AG04450 (cell line): ENCODE measurements at regions not wholly inside any gene's neighbourhood (a gene's known extent, or its start where the extent isn't known, plus 50 kb on each side); places are given as distances from the start of the nearest gene placed in this dataset.

ENCODE experiments used
- CTCF ChIA-PET: fragments of 300-600, 350-600 bp; formaldehyde crosslinking; extraction: SDS; loops from one replicate; lab custom pipeline; 2022; ENCODE audit warnings: antibody characterized with exemption, inconsistent platforms; lab: Charles Lee
- POLR2A ChIA-PET: fragments of 350-600 bp; formaldehyde crosslinking; extraction: SDS; loops from one replicate; lab custom pipeline; 2021; ENCODE audit warnings: antibody characterized with exemption, inconsistent platforms; lab: Yijun Ruan, JAX
- DNase-seq: peaks from one replicate; pipeline ENCODE4 v3.0.0-alpha.2; 2011; ENCODE audit warnings: low read depth, low spot score
- H3K27ac ChIP-seq: one replicate; pipeline ENCODE4 v1.5.1; 2012; ENCODE audit warnings: low read depth, low read length, control low read depth
- H3K27me3 ChIP-seq: one replicate; pipeline ENCODE4 v1.6.0; 2012; ENCODE audit warnings: low read length; ENCODE audit not compliant: control insufficient read depth, insufficient read depth
- H3K4me3 ChIP-seq: 2 replicates; pipeline ENCODE4 v1.5.1; 2011; ENCODE audit warnings: mild to moderate bottlenecking, low read depth, low read length, control low read depth
- H3K9me3 ChIP-seq: 2 replicates; pipeline ENCODE4 v1.5.1; 2012; ENCODE audit warnings: low read length; ENCODE audit not compliant: control insufficient read depth, insufficient read depth
- CTCF ChIP-seq: IDR thresholded peaks from 2 replicates; pipeline ENCODE4 v1.5.1; 2011; ENCODE audit warnings: low read depth, low read length, control low read depth, inconsistent platforms

GRCh38 chr16:13542284-13542683 lies 377.7 kb upstream of the ERCC4 start:
- POLR2A ChIA-PET = no interaction called here
- CTCF ChIA-PET = no interaction called here

GRCh38 chr16:13543850-13544249 lies 376.1 kb upstream of the ERCC4 start:
- no peaks in the 10 kb centered on the region for H3K27me3 ChIP-seq
- CTCF ChIA-PET = no interaction called here
- TF ChIP-seq CTCF = no peak

More at GRCh38 chr16:13542284-13542683, 377.7 kb upstream of the ERCC4 start:
- H3K9me3 ChIP-seq = peaks cover 18% of the 10 kb centered on the region; the same call in 1 of the 2 replicates
- DNase-seq = no peak
- H3K27me3 ChIP-seq = no peaks in the 10 kb centered on the region
- no peak overlapping the region for H3K27ac ChIP-seq
- H3K4me3 ChIP-seq = no peak overlapping the region
- TF ChIP-seq CTCF = no peak

GRCh38 chr16:13545271-13545670 lies 374.7 kb upstream of the ERCC4 start:
- Histone ChIP-seq H3K4me3 (no peak overlapping the region), H3K27me3 (no peaks in the 10 kb centered on the region), H3K9me3 (peaks cover 22% of the 10 kb centered on the region; the same call in 1 of the 2 replicates), H3K27ac (no peak overlapping the region)
- DNase-seq = no peak
- no peak for TF ChIP-seq CTCF
- CTCF ChIA-PET = no interaction called here
- POLR2A ChIA-PET = no interaction called here

More at GRCh38 chr16:13543850-13544249, 376.1 kb upstream of the ERCC4 start:
- H3K4me3 ChIP-seq = no peak overlapping the region
- DNase-seq = no peak
- POLR2A ChIA-PET = no interaction called here
- H3K27ac ChIP-seq = no peak overlapping the region
- H3K9me3 ChIP-seq = peaks cover 18% of the 10 kb centered on the region; the same call in 1 of the 2 replicates

GRCh38 chr16:13550254-13550653 lies 369.7 kb upstream of the ERCC4 start:
- CTCF ChIA-PET = no interaction called here
- Histone ChIP-seq H3K27ac (no peak overlapping the region), H3K9me3 (peaks cover 24% of the 10 kb centered on the region; the same call in 1 of the 2 replicates), H3K27me3 (no peaks in the 10 kb centered on the region), H3K4me3 (no peak overlapping the region)
- TF ChIP-seq CTCF = no peak
- no peak for DNase-seq
- POLR2A ChIA-PET = no interaction called here

- ChIA-PET POLR2A (no interaction called here), CTCF (no interaction called here)
- no peak for TF ChIP-seq CTCF
- DNase-seq = no peak
- Histone ChIP-seq H3K27ac (no peak overlapping the region), H3K27me3 (no peaks in the 10 kb centered on the region), H3K4me3 (no peak overlapping the region), H3K9me3 (peaks cover 22% of the 10 kb centered on the region)
Observed at GRCh38 chr16:13552062-13552959, 367.6 kb upstream of the ERCC4 start.
